ENCODE measurements at regions not wholly inside any gene's neighbourhood (a gene's known extent, or its start where the extent isn't known, plus 50 kb on each side); places are given as distances from the start of the nearest gene placed in this dataset.

- TF ChIP-seq CTCF (conservative IDR thresholded peaks at IDR 0.05; ENCODE audit: low read depth in 2 of 2) (no peak), EZH2 (IDR thresholded peaks at IDR 0.05; ENCODE audit: low read depth, unreplicated experiment) (no peak), JUNB (IDR thresholded peaks at IDR 0.05; ENCODE audit: unreplicated experiment) (no peak), NANOG (IDR thresholded peaks at IDR 0.05; ENCODE audit: borderline replicate concordance) (no peak), ZNF331 (CRISPR knock-in tag; IDR thresholded peaks at IDR 0.05; ENCODE audit: low read depth) (no peak)
Observed at GRCh38 chr15:25548600-25548999, 109.8 kb upstream of the UBE3A start (continued).

- H3K4me3 Mint-ChIP-seq = no peak overlapping the region
- no peaks in the 10 kb centered on the region for H3K9me2 ChIP-seq (ENCODE audit: insufficient read depth)
- 0 out of 2 replicates have a peak overlapping the region, but pooled peaks have one; percentile 52 for H2AFZ ChIP-seq
- TF ChIP-seq CREB1 (CRISPR knock-in tag; IDR thresholded peaks at IDR 0.05; ENCODE audit: low read depth) = no peak
- no peak for TF ChIP-seq CTCF (conservative IDR thresholded peaks at IDR 0.05; ENCODE audit: low read depth in 2 of 2)
- no peak for TF ChIP-seq STAT1 (IDR thresholded peaks at IDR 0.05; ENCODE audit: unreplicated experiment)
- no peak for TF ChIP-seq ETS1 (IDR thresholded peaks at IDR 0.05)
- TF ChIP-seq REST (IDR thresholded peaks at IDR 0.05; ENCODE audit: unreplicated experiment) = no peak
- no peak for TF ChIP-seq JUNB (IDR thresholded peaks at IDR 0.05; ENCODE audit: unreplicated experiment)
- no peak for TF ChIP-seq EZH2phosphoT487 (IDR thresholded peaks at IDR 0.05; ENCODE audit: unreplicated experiment)
- no peak for TF ChIP-seq ZNF331 (CRISPR knock-in tag; IDR thresholded peaks at IDR 0.05; ENCODE audit: low read depth)
- no peak for TF ChIP-seq NANOG (IDR thresholded peaks at IDR 0.05; ENCODE audit: borderline replicate concordance)
Observed at GRCh38 chr15:25545889-25546288, 107.1 kb upstream of the UBE3A start.

More at GRCh38 chr15:25545889-25546288, 107.1 kb upstream of the UBE3A start:
- Histone ChIP-seq H3K79me2 (replicated peaks; ENCODE audit: insufficient read depth) (no peaks in the 10 kb centered on the region), H3F3A (replicated peaks; ENCODE audit: low read depth) (no peaks in the 10 kb centered on the region), H3K36me3 (ENCODE audit: insufficient read depth) (no peaks in the 10 kb centered on the region), H3K4me1 (ENCODE audit: insufficient read depth) (peaks cover 11% of the 10 kb centered on the region), H3K27me3 (ENCODE audit: insufficient read depth) (no peaks in the 10 kb centered on the region), H3K27ac (ENCODE audit: low read depth) (no peak overlapping the region), H4K20me1 (replicated peaks; ENCODE audit: insufficient read depth) (no peaks in the 10 kb centered on the region), H3K4me3 (no peak overlapping the region), H3K4me2 (no peak overlapping the region)
- Mint-ChIP-seq H3K36me3 (ENCODE audit: low read depth) (no peaks in the 10 kb centered on the region), H3K4me1 (peaks cover 14% of the 10 kb centered on the region), H3K27ac (no peak overlapping the region), H3K9me3 (no peaks in the 10 kb centered on the region), H3K27me3 (ENCODE audit: insufficient read depth, low read depth, poor library complexity) (peaks cover 2% of the 10 kb centered on the region)
- no peak for ATAC-seq
- no peak for DNase-seq (ENCODE audit: low spot score)

Measured in GM23338 (cell line).